T-cell (primary cell): ENCODE measurements at regions not wholly inside any gene's neighbourhood (a gene's known extent, or its start where the extent isn't known, plus 50 kb on each side); places are given as distances from the start of the nearest gene placed in this dataset.

Source experiments
- ATAC-seq, 4 experiments: fragments of 200-7000 bp in 3 of 4; fragments of 150-1000 bp in 1 of 4; cut with Tn5 transposase; replicated peaks in 1 of 4; 1 replicate in 3 of 4; 2 replicates in 1 of 4; pipeline ENCODE4 v1.10.0; 2021; ENCODE audit warnings: moderate library complexity in 3 of 4, mild to moderate bottlenecking in 2 of 4, moderate number of reproducible peaks in 1 of 4
- CTCF ChIA-PET, 2 donors: fragments of 300-600 bp; sonication (Branson Sonifier 250); formaldehyde crosslinking; loops; one replicate each; lab custom pipeline; 2022; ENCODE audit warnings: antibody characterized with exemption in 2 of 2; lab: Charles Lee
- POLR2A ChIA-PET, 2 donors: fragments of 300-600 bp; sonication (Branson Sonifier 250); formaldehyde crosslinking; loops; one replicate each; lab custom pipeline; 2022; ENCODE audit warnings: antibody characterized with exemption in 2 of 2; lab: Charles Lee
- DNase-seq, 35 experiments: peaks; one replicate each; pipeline versions ENCODE4 v3.0.0 to v3.0.0-alpha.2; 2013 to 2023
- H3K27ac ChIP-seq: one replicate; pipeline ENCODE4 v1.5.1; 2013; ENCODE audit warnings: low read length
- H3K27me3 ChIP-seq, 2 experiments: replicated peaks in 1 of 2; 1 replicate in 1 of 2; 2 replicates in 1 of 2; pipeline versions ENCODE4 v1.6.1 to v1.7.0; 2013; ENCODE audit warnings: low read length in 1 of 2, mixed read lengths in 1 of 2; ENCODE audit not compliant: control insufficient read depth in 2 of 2, insufficient read depth in 2 of 2; ENCODE audit errors: extremely low read depth in 1 of 2
- H3K36me3 ChIP-seq, 2 donors: 1 replicate in 1 of 2; 2 replicates in 1 of 2; pipeline versions ENCODE4 v1.6.1 to v1.7.0; 2013; ENCODE audit warnings: low read length in 1 of 2; ENCODE audit not compliant: control insufficient read depth in 2 of 2, insufficient read depth in 1 of 2; ENCODE audit errors: extremely low read depth in 1 of 2
- H3K4me1 ChIP-seq, 2 experiments: 1 replicate in 1 of 2; 2 replicates in 1 of 2; pipeline versions ENCODE4 v1.6.1 to v1.7.0; 2013; ENCODE audit warnings: low read length in 2 of 2, mixed read lengths in 1 of 2; ENCODE audit not compliant: insufficient read depth in 2 of 2, control insufficient read depth in 1 of 2; ENCODE audit errors: extremely low read depth in 1 of 2
- H3K4me3 ChIP-seq, 2 donors: 1 replicate in 1 of 2; 2 replicates in 1 of 2; pipeline versions ENCODE4 v1.5.1 to v1.7.0; 2013; ENCODE audit warnings: mild to moderate bottlenecking in 2 of 2, low read length in 1 of 2, moderate library complexity in 1 of 2; ENCODE audit not compliant: control insufficient read depth in 1 of 2; ENCODE audit errors: extremely low read depth in 1 of 2
- H3K9me3 ChIP-seq: 2 replicates; pipeline ENCODE4 v1.7.0; 2013
- H3K27ac Mint-ChIP-seq, 2 donors: one replicate each; pipeline ENCODE4 v1.8.0; 2020 to 2021; ENCODE audit warnings: mild to moderate bottlenecking in 2 of 2, mixed read lengths in 2 of 2
- H3K27me3 Mint-ChIP-seq, 2 donors: one replicate each; pipeline ENCODE4 v1.8.0; 2021 to 2022; ENCODE audit warnings: mixed read lengths in 2 of 2
- H3K36me3 Mint-ChIP-seq: one replicate; pipeline ENCODE4 v1.8.0; 2021; ENCODE audit warnings: mixed read lengths
- H3K4me1 Mint-ChIP-seq, 3 donors: one replicate each; pipeline ENCODE4 v1.8.0; 2020 to 2022; ENCODE audit warnings: mixed read lengths in 3 of 3, mild to moderate bottlenecking in 1 of 3
- H3K4me3 Mint-ChIP-seq, 3 donors: one replicate each; pipeline ENCODE4 v1.8.0; 2020 to 2022; ENCODE audit warnings: mild to moderate bottlenecking in 3 of 3, mixed read lengths in 3 of 3, moderate library complexity in 3 of 3
- H3K9me3 Mint-ChIP-seq, 3 donors: one replicate each; pipeline ENCODE4 v1.8.0; 2020 to 2022; ENCODE audit warnings: mixed read lengths in 3 of 3
- WGBS: methylation state at CpG from one replicate; pipeline ENCODE4 v1.1.5; 2013; ENCODE audit warnings: missing lambda C conversion rate; ENCODE audit not compliant: insufficient coverage; 5-methylcytosine and 5-hydroxymethylcytosine counted together

GRCh38 chr5:158565017-158565789 lies 534.5 kb downstream of the EBF1 start:
- no peaks in the 10 kb centered on the region for H3K27me3 Mint-ChIP-seq
- Histone ChIP-seq H3K36me3 (no peaks in the 10 kb centered on the region), H3K9me3 (no peaks in the 10 kb centered on the region), H3K27ac (no peak overlapping the region), H3K4me3 (no peak overlapping the region), H3K4me1 (no peaks in the 10 kb centered on the region), H3K27me3 (no peaks in the 10 kb centered on the region)
- ChIA-PET CTCF (no interaction called here), POLR2A (no interaction called here)
- H3K27ac Mint-ChIP-seq = no peak overlapping the region
- no peaks in the 10 kb centered on the region for H3K36me3 Mint-ChIP-seq
- no peaks in the 10 kb centered on the region for H3K9me3 Mint-ChIP-seq
- ATAC-seq (no peak), DNase-seq (no peak)
- H3K4me1 Mint-ChIP-seq = no peaks in the 10 kb centered on the region
- H3K4me3 Mint-ChIP-seq = no peak overlapping the region
- WGBS = no CpG with 5 or more reads among the region's 3 CpGs

GRCh38 chr5:158563760-158564390 lies 535.8 kb downstream of the EBF1 start:
- no peaks in the 10 kb centered on the region for H3K9me3 ChIP-seq
- no peak overlapping the region for H3K4me3 ChIP-seq
- 90% methylated on average over 2 of the region's 5 CpGs for WGBS
- Mint-ChIP-seq H3K9me3 (no peaks in the 10 kb centered on the region), H3K4me1 (no peaks in the 10 kb centered on the region), H3K4me3 (no peak overlapping the region), H3K27me3 (no peaks in the 10 kb centered on the region), H3K27ac (no peak overlapping the region), H3K36me3 (no peaks in the 10 kb centered on the region)
- H3K27me3 ChIP-seq = no peaks in the 10 kb centered on the region
- H3K4me1 ChIP-seq = no peaks in the 10 kb centered on the region
- POLR2A ChIA-PET = no interaction called here
- no peak overlapping the region for H3K27ac ChIP-seq
- DNase-seq (no peak), ATAC-seq (no peak)
- CTCF ChIA-PET = no interaction called here
- no peaks in the 10 kb centered on the region for H3K36me3 ChIP-seq

GRCh38 chr5:158561562-158562190 lies 538.0 kb downstream of the EBF1 start:
- no peaks in the 10 kb centered on the region for H3K4me1 Mint-ChIP-seq
- Histone ChIP-seq H3K4me1 (no peaks in the 10 kb centered on the region), H3K36me3 (no peaks in the 10 kb centered on the region), H3K27ac (no peak overlapping the region), H3K9me3 (no peaks in the 10 kb centered on the region), H3K4me3 (no peak overlapping the region), H3K27me3 (no peaks in the 10 kb centered on the region)
- no peak overlapping the region for H3K4me3 Mint-ChIP-seq
- DNase-seq (no peak), ATAC-seq (no peak)
- no peak overlapping the region for H3K27ac Mint-ChIP-seq
- ChIA-PET POLR2A (no interaction called here), CTCF (interaction anchor here in 1 of 2 donors (0.6 kb wide), 1 partner anchor 542 kb away, joined by 5 read pairs; no protein-coding TSS in a partner anchor)
- no peaks in the 10 kb centered on the region for H3K36me3 Mint-ChIP-seq
- WGBS = no CpG with 5 or more reads among the region's 7 CpGs
- H3K27me3 Mint-ChIP-seq = no peaks in the 10 kb centered on the region
- no peaks in the 10 kb centered on the region for H3K9me3 Mint-ChIP-seq

GRCh38 chr5:158560170-158560569 lies 539.5 kb downstream of the EBF1 start:
- WGBS = 30% methylated on average over 5 of the region's 6 CpGs

GRCh38 chr5:158559643-158560042 lies 540.1 kb downstream of the EBF1 start:
- POLR2A ChIA-PET = no interaction called here
- no peaks in the 10 kb centered on the region for H3K36me3 Mint-ChIP-seq
- no peaks in the 10 kb centered on the region for H3K9me3 Mint-ChIP-seq
- H3K4me1 ChIP-seq = no peaks in the 10 kb centered on the region
- H3K27me3 Mint-ChIP-seq = no peaks in the 10 kb centered on the region
- H3K27me3 ChIP-seq = no peaks in the 10 kb centered on the region
- peaks cover 0 to 3% (median 0%) of the 10 kb centered on the region in 3 donors for H3K4me1 Mint-ChIP-seq
- no peaks in the 10 kb centered on the region for H3K9me3 ChIP-seq
- H3K4me3 Mint-ChIP-seq = no peak overlapping the region
- CTCF ChIA-PET = interaction anchor here in 1 of 2 donors (0.7 kb wide), 1 partner anchor 1615 kb away, joined by 3 read pairs; no protein-coding TSS in a partner anchor
- no peak overlapping the region for H3K27ac ChIP-seq
- ATAC-seq (no peak), DNase-seq (no peak)
- no peak overlapping the region for H3K4me3 ChIP-seq
- no CpG with 5 or more reads among the region's 7 CpGs for WGBS
- H3K36me3 ChIP-seq = no peaks in the 10 kb centered on the region
- H3K27ac Mint-ChIP-seq = no peak overlapping the region

More at GRCh38 chr5:158560170-158560569, 539.5 kb downstream of the EBF1 start:
- no peak overlapping the region for H3K4me3 ChIP-seq
- CTCF ChIA-PET = no interaction called here
- Mint-ChIP-seq H3K36me3 (no peaks in the 10 kb centered on the region), H3K4me3 (no peak overlapping the region), H3K9me3 (no peaks in the 10 kb centered on the region), H3K4me1 (no peaks in the 10 kb centered on the region), H3K27me3 (no peaks in the 10 kb centered on the region), H3K27ac (no peak overlapping the region)
- DNase-seq (no peak), ATAC-seq (no peak)
- no peak overlapping the region for H3K27ac ChIP-seq
- no peaks in the 10 kb centered on the region for H3K9me3 ChIP-seq
- H3K36me3 ChIP-seq = no peaks in the 10 kb centered on the region
- POLR2A ChIA-PET = no interaction called here
- no peaks in the 10 kb centered on the region for H3K4me1 ChIP-seq
- H3K27me3 ChIP-seq = no peaks in the 10 kb centered on the region

GRCh38 chr5:158559066-158559465 lies 540.6 kb downstream of the EBF1 start:
- Mint-ChIP-seq H3K4me1 (peaks cover 0 to 8% (median 2%) of the 10 kb centered on the region in 3 donors), H3K9me3 (no peaks in the 10 kb centered on the region), H3K4me3 (no peak overlapping the region), H3K27ac (no peak overlapping the region), H3K27me3 (no peaks in the 10 kb centered on the region), H3K36me3 (no peaks in the 10 kb centered on the region)
- no peaks in the 10 kb centered on the region for H3K27me3 ChIP-seq
- WGBS = no CpG with 5 or more reads among the region's 4 CpGs
- H3K27ac ChIP-seq = no peak overlapping the region
- no peak for ATAC-seq
- CTCF ChIA-PET = interaction anchor here in 1 of 2 donors (0.7 kb wide), 1 partner anchor 1614 kb away, joined by 3 read pairs; no protein-coding TSS in a partner anchor
- no peak overlapping the region for H3K4me3 ChIP-seq
- POLR2A ChIA-PET = no interaction called here
- H3K9me3 ChIP-seq = no peaks in the 10 kb centered on the region
- no peak for DNase-seq
- H3K4me1 ChIP-seq = no peaks in the 10 kb centered on the region
- no peaks in the 10 kb centered on the region for H3K36me3 ChIP-seq
